GM12892 (cell line): ENCODE measurements at regions not wholly inside any gene's neighbourhood (a gene's known extent, or its start where the extent isn't known, plus 50 kb on each side); places are given as distances from the start of the nearest gene placed in this dataset.

ENCODE experiments used
- POLR2A ChIP-seq: IDR thresholded peaks from 2 replicates; pipeline ENCODE4 v1.6.1; 2011; ENCODE audit warnings: low read depth, low read length, control low read depth
- POLR2AphosphoS5 ChIP-seq: IDR thresholded peaks from 2 replicates; pipeline ENCODE4 v1.6.1; 2011; ENCODE audit warnings: low read depth, low read length, control low read depth

GRCh38 chrX:43580621-43581020, 75.5 kb upstream of the MAOA start:
- TF ChIP-seq POLR2A (no peak), POLR2AphosphoS5 (no peak)
